Caco-2 (cell line): ENCODE measurements at regions not wholly inside any gene's neighbourhood (a gene's known extent, or its start where the extent isn't known, plus 50 kb on each side); places are given as distances from the start of the nearest gene placed in this dataset.

Experiments used
- BruUV-seq: library from RNA; stranded (reverse); fragments of 400-500 nt; replicated peaks from 2 replicates; lab custom pipeline; 2021; lab: Mats Ljungman, UMichigan
- CTCF ChIA-PET: fragments of 300-600 bp; sonication (Branson Sonifier 250); formaldehyde crosslinking; loops from one replicate; lab custom pipeline; 2022; ENCODE audit warnings: antibody characterized with exemption; lab: Charles Lee
- POLR2A ChIA-PET: fragments of 300-600 bp; sonication (Branson Sonifier 250); formaldehyde crosslinking; loops from one replicate; lab custom pipeline; 2022; ENCODE audit warnings: antibody characterized with exemption; lab: Charles Lee
- DNase-seq, 2 experiments: peaks; one replicate each; pipeline versions ENCODE4 v3.0.0 to v3.0.0-alpha.2; 2020 to 2022
- H3K27me3 ChIP-seq: replicated peaks from 2 replicates; pipeline ENCODE4 v1.6.0; 2011; ENCODE audit warnings: low read length; ENCODE audit not compliant: control insufficient read depth, insufficient read depth
- H3K36me3 ChIP-seq: 2 replicates; pipeline ENCODE4 v1.5.1; 2011; ENCODE audit warnings: low read length; ENCODE audit not compliant: control insufficient read depth, insufficient read depth
- H3K4me1 ChIP-seq: fragments of 250-450 bp; sonication (Bioruptor Pico); 2 replicates; pipeline ENCODE4 v1.5.1; 2020; ENCODE audit warnings: mild to moderate bottlenecking
- H3K4me3 ChIP-seq: 2 replicates; pipeline ENCODE4 v1.5.1; 2011; ENCODE audit warnings: low read depth, mild to moderate bottlenecking, control low read depth, low read length
- H3K9me3 ChIP-seq: fragments of 250-450 bp; sonication (Bioruptor Pico); 2 replicates; pipeline ENCODE4 v1.5.1; 2020; ENCODE audit warnings: mild to moderate bottlenecking, moderate library complexity
- H3K27ac Mint-ChIP-seq: one replicate; pipeline ENCODE4 v1.8.0; 2022; ENCODE audit warnings: mixed read lengths; ENCODE audit not compliant: unreplicated experiment
- H3K27me3 Mint-ChIP-seq: one replicate; pipeline ENCODE4 v1.8.0; 2022; ENCODE audit warnings: mixed read lengths; ENCODE audit not compliant: insufficient read depth, unreplicated experiment
- H3K36me3 Mint-ChIP-seq: one replicate; pipeline ENCODE4 v1.8.0; 2022; ENCODE audit warnings: mild to moderate bottlenecking, mixed read lengths; ENCODE audit not compliant: insufficient read depth, unreplicated experiment
- H3K4me1 Mint-ChIP-seq: one replicate; pipeline ENCODE4 v1.8.0; 2022; ENCODE audit warnings: low read depth, mixed read lengths; ENCODE audit not compliant: unreplicated experiment
- H3K4me3 Mint-ChIP-seq: one replicate; pipeline ENCODE4 v1.8.0; 2022; ENCODE audit warnings: mild to moderate bottlenecking, moderate library complexity, mixed read lengths; ENCODE audit not compliant: unreplicated experiment
- H3K9me3 Mint-ChIP-seq: one replicate; pipeline ENCODE4 v1.8.0; 2022; ENCODE audit warnings: mixed read lengths; ENCODE audit not compliant: unreplicated experiment
- intact Hi-C: fragments of 100-400 bp; cut with micrococcal nuclease; formaldehyde crosslinking; loops from one replicate; pipeline ENCODE4 v1.10.0; 2022; ENCODE audit not compliant: unreplicated experiment
- TF ChIP-seq, protein P1 (sequence below), 2 experiments: fragments of 200-600 bp in 1 of 2; IDR thresholded peaks; 1 replicate in 1 of 2; 2 replicates in 1 of 2; pipeline versions ENCODE4 v1.5.1 to v1.8.0; 2011 to 2022; ENCODE audit warnings: antibody characterized with exemption in 1 of 2, control low read depth in 1 of 2, inconsistent platforms in 1 of 2, low read depth in 1 of 2, low read length in 1 of 2, mild to moderate bottlenecking in 1 of 2, moderate library complexity in 1 of 2; ENCODE audit not compliant: insufficient read depth in 1 of 2, severe bottlenecking in 1 of 2, unreplicated experiment in 1 of 2

DNA sequence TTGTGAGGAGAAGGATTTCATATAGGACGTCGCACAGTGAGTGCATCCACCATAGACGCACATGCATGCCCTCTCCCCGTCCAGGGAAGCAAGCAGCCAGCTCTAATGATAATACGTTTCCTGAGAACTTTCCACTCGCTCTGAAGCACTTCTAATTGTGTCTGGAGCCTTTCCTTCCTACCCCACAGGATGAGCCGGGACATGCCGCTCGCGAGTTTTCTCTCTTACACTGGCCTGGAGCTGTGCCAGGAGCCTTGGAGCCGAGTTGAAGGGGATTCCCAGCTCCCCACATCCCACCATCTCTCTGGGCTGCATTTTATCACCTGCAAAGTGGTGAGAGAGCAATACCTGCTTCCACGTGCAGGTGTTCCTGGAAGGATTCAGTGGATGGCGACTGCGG lies 368.1 kb downstream of the C16orf95 start:
- no peak for DNase-seq
- H3K36me3 ChIP-seq = no peaks in the 10 kb centered on the region; the same call in 1 of the 2 replicates
- ChIA-PET POLR2A (no interaction called here), CTCF (no interaction called here)
- peaks cover 25% of the 10 kb centered on the region for H3K4me1 ChIP-seq
- Mint-ChIP-seq H3K4me1 (no peaks in the 10 kb centered on the region), H3K4me3 (no peak overlapping the region), H3K9me3 (peaks cover 3% of the 10 kb centered on the region), H3K36me3 (peaks cover 4% of the 10 kb centered on the region), H3K27ac (no peak overlapping the region), H3K27me3 (no peaks in the 10 kb centered on the region)
- H3K27me3 ChIP-seq = no peaks in the 10 kb centered on the region
- intact Hi-C loops = no loop called here
- H3K9me3 ChIP-seq = peaks cover 11% of the 10 kb centered on the region
- TF ChIP-seq, protein P1, sequence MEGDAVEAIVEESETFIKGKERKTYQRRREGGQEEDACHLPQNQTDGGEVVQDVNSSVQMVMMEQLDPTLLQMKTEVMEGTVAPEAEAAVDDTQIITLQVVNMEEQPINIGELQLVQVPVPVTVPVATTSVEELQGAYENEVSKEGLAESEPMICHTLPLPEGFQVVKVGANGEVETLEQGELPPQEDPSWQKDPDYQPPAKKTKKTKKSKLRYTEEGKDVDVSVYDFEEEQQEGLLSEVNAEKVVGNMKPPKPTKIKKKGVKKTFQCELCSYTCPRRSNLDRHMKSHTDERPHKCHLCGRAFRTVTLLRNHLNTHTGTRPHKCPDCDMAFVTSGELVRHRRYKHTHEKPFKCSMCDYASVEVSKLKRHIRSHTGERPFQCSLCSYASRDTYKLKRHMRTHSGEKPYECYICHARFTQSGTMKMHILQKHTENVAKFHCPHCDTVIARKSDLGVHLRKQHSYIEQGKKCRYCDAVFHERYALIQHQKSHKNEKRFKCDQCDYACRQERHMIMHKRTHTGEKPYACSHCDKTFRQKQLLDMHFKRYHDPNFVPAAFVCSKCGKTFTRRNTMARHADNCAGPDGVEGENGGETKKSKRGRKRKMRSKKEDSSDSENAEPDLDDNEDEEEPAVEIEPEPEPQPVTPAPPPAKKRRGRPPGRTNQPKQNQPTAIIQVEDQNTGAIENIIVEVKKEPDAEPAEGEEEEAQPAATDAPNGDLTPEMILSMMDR (IDR thresholded peaks at IDR 0.05; ENCODE audit: insufficient read depth in 1 of 2, low read depth in 1 of 2, low read length in 1 of 2, severe bottlenecking in 1 of 2, unreplicated experiment in 1 of 2) = no peak
- BruUV-seq = no TSS peak
- no peak overlapping the region for H3K4me3 ChIP-seq

DNA sequence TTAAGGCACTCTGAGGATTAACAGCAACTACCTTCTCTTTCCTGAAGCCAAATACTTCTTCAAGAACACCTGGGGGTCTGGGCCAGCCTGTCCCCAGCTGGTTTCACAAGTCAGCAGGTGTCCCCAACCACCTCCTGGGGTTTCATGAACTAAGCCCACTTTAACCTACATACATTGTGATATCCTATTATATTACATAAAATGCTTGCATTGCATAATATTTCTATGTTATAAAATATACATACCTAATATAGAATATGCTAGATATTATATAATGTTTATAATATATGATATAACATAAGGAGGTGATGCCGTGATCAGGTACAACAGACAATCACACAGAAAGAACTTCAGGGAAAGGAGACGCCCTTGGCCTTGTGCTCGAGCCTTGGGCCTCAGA lies 367.6 kb downstream of the C16orf95 start:
- TF ChIP-seq, protein P1 (IDR thresholded peaks at IDR 0.05; ENCODE audit: insufficient read depth in 1 of 2, low read depth in 1 of 2, low read length in 1 of 2, severe bottlenecking in 1 of 2, unreplicated experiment in 1 of 2) = no peak
- no peaks in the 10 kb centered on the region for H3K4me1 Mint-ChIP-seq

DNA sequence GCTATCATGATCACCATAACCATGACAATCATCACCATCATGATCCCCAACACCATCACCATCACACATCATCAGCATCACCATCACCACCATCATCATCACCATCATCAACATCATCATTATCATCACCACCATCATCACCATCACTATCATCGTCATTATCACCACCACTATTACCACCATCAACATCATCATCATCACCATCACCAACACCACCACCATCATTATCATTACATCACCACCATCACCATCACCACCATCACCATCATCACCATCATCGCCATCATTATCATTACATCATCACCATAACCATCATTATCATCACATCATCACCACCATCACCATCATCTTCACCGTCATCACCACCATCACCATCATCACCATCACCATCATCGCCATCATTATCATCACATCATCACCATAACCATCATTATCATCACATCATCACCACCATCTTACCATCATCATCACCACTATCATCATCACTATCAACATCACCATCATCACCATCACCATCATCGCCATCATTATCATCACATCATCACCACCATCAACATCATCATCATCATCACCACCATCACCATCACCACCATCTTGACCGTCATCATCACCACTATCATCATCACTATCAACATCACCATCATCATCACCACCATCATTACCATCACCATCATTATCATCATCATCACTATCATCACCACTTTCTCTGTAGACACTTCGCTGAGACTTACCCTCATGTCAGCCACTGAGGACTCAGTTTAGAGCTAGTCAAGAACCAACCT lies 366.0 kb downstream of the C16orf95 start:
- ChIA-PET CTCF (no interaction called here), POLR2A (no interaction called here)
- Histone ChIP-seq H3K4me1 (peaks cover 15% of the 10 kb centered on the region), H3K9me3 (peaks cover 13% of the 10 kb centered on the region), H3K4me3 (no peak overlapping the region), H3K27me3 (no peaks in the 10 kb centered on the region), H3K36me3 (no peaks in the 10 kb centered on the region; the same call in 1 of the 2 replicates)
- no TSS peak for BruUV-seq
- H3K27ac Mint-ChIP-seq = no peak overlapping the region
- no peak for DNase-seq
- intact Hi-C loops = no loop called here
- no peak overlapping the region for H3K4me3 Mint-ChIP-seq
- no peaks in the 10 kb centered on the region for H3K27me3 Mint-ChIP-seq
- H3K9me3 Mint-ChIP-seq = no peaks in the 10 kb centered on the region
- TF ChIP-seq, protein P1 (IDR thresholded peaks at IDR 0.05; ENCODE audit: insufficient read depth in 1 of 2, low read depth in 1 of 2, low read length in 1 of 2, severe bottlenecking in 1 of 2, unreplicated experiment in 1 of 2) = no peak
- H3K36me3 Mint-ChIP-seq = peaks cover 4% of the 10 kb centered on the region
- H3K4me1 Mint-ChIP-seq = no peaks in the 10 kb centered on the region

More for the DNA sequence above, 367.6 kb downstream of the C16orf95 start:
- Histone ChIP-seq H3K4me3 (no peak overlapping the region), H3K4me1 (peaks cover 25% of the 10 kb centered on the region), H3K27me3 (no peaks in the 10 kb centered on the region), H3K36me3 (no peaks in the 10 kb centered on the region; the same call in 1 of the 2 replicates), H3K9me3 (peaks cover 11% of the 10 kb centered on the region)
- POLR2A ChIA-PET = no interaction called here
- Mint-ChIP-seq H3K27ac (no peak overlapping the region), H3K27me3 (no peaks in the 10 kb centered on the region), H3K36me3 (peaks cover 4% of the 10 kb centered on the region), H3K9me3 (no peaks in the 10 kb centered on the region), H3K4me3 (no peak overlapping the region)
- no peak for DNase-seq
- CTCF ChIA-PET = no interaction called here
- intact Hi-C loops = no loop called here
- BruUV-seq = no TSS peak
